ENCODE measurements at regions not wholly inside any gene's neighbourhood (a gene's known extent, or its start where the extent isn't known, plus 50 kb on each side); places are given as distances from the start of the nearest gene placed in this dataset.

GRCh38 chr9:71349218-71349617 lies 227.8 kb upstream of the TRPM3 start:
- no peak for TF ChIP-seq POLR2A (IDR thresholded peaks at IDR 0.05)
- TF ChIP-seq CTCF (IDR thresholded peaks at IDR 0.05) = no peak

All from testis (tissue), 2 donors.